ENCODE measurements at regions not wholly inside any gene's neighbourhood (a gene's known extent, or its start where the extent isn't known, plus 50 kb on each side); places are given as distances from the start of the nearest gene placed in this dataset.
"Not testable (repeated sequence)": the region's sequence is repeated elsewhere in the genome, so short reads cannot be mapped to it uniquely, and the experiment has no call there.

DNA sequence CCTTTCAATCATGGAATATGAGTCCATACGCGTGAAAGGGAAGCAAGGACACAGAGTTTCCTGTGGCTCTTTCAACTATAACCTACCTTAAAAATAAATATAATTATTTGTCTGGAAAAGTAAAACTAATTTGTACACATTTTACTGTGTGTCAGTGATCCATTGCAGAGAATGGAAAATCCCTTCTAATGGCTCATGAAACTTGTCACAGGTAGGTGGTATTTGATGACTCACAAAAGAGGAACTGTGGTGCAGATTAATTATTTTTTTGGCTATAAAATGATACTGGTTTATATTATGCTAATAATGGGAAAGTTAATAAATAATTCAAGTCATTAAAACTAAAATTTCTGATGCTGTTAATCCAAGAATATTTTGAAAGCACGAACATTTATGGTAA is 792.2 kb downstream of the METTL15 start:
- intact Hi-C loops (cut with DNase I; ENCODE audit: low total_unique reads) = no loop called here
- H3K9me3 ChIP-seq = no peaks in the 10 kb centered on the region
- no peaks in the 10 kb centered on the region for H3K36me3 ChIP-seq (ENCODE audit: low read depth, missing control alignments)
- DNase-seq = no peak
- H3K27ac ChIP-seq = no peak overlapping the region
- no peaks in the 10 kb centered on the region for H3K27me3 ChIP-seq
- no peaks in the 10 kb centered on the region for H3K4me1 ChIP-seq
- WGBS, 2 donors = 61 to 93% methylated on average over 3 of the region's 3 CpGs
- no peak overlapping the region for H3K4me3 ChIP-seq
- no peak for TF ChIP-seq POLR2A (IDR thresholded peaks at IDR 0.05)
- TF ChIP-seq, protein P1, sequence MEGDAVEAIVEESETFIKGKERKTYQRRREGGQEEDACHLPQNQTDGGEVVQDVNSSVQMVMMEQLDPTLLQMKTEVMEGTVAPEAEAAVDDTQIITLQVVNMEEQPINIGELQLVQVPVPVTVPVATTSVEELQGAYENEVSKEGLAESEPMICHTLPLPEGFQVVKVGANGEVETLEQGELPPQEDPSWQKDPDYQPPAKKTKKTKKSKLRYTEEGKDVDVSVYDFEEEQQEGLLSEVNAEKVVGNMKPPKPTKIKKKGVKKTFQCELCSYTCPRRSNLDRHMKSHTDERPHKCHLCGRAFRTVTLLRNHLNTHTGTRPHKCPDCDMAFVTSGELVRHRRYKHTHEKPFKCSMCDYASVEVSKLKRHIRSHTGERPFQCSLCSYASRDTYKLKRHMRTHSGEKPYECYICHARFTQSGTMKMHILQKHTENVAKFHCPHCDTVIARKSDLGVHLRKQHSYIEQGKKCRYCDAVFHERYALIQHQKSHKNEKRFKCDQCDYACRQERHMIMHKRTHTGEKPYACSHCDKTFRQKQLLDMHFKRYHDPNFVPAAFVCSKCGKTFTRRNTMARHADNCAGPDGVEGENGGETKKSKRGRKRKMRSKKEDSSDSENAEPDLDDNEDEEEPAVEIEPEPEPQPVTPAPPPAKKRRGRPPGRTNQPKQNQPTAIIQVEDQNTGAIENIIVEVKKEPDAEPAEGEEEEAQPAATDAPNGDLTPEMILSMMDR (IDR thresholded peaks at IDR 0.05) = no peak

GRCh38 chr11:28899706-28900105 is 791.5 kb downstream of the METTL15 start:
- Histone ChIP-seq H3K27me3 (no peaks in the 10 kb centered on the region), H3K27ac (no peak overlapping the region), H3K9me3 (no peaks in the 10 kb centered on the region), H3K4me1 (no peaks in the 10 kb centered on the region), H3K36me3 (ENCODE audit: low read depth, missing control alignments) (no peaks in the 10 kb centered on the region), H3K4me3 (no peak overlapping the region)
- TF ChIP-seq, protein P1 (IDR thresholded peaks at IDR 0.05) = no peak
- TF ChIP-seq POLR2A (IDR thresholded peaks at IDR 0.05) = no peak
- intact Hi-C loops (cut with DNase I; ENCODE audit: low total_unique reads) = no loop called here
- DNase-seq = no peak

DNA sequence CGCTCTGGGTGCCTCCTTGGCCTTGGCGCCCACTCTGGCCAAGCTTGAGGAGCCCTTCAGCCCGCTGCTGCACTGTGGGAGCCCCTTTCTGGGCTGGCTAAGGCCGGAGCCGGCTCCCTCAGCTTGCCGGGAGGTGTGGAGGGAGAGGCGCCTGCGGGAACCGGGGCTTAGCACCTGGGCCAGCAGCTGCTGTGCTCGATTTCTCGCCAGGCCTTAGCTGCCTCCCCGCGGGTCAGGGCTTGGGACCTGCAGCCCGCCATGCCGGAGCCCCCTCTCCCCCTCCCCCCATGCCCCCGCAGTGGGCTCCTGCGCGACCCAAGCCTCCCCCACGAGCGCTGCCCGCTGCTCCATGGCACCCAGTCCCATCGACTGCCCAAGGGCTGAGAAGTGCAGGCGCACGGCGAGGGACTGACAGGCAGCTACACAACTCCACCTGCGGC is 782.4 kb downstream of the METTL15 start:
- intact Hi-C loops (cut with DNase I; ENCODE audit: low total_unique reads); H3K4me1 ChIP-seq; H3K27ac ChIP-seq; H3K27me3 ChIP-seq; H3K9me3 ChIP-seq; H3K36me3 ChIP-seq (ENCODE audit: low read depth, missing control alignments): not testable (repeated sequence)
- WGBS, 2 donors = 63 to 83% methylated on average over 2 to 15 of the region's 26 CpGs
- DNase-seq = peak; percentile 14
- H3K4me3 ChIP-seq = peak overlapping the region in 1 of 2 donors; percentile 34

GRCh38 chr11:28887681-28888080 is 779.5 kb downstream of the METTL15 start:
- no peaks in the 10 kb centered on the region for H3K27me3 ChIP-seq
- no peak for DNase-seq
- H3K36me3 ChIP-seq (ENCODE audit: low read depth, missing control alignments) = no peaks in the 10 kb centered on the region
- intact Hi-C loops (cut with DNase I; ENCODE audit: low total_unique reads) = no loop called here
- TF ChIP-seq, protein P1 (IDR thresholded peaks at IDR 0.05) = no peak
- no peak for TF ChIP-seq POLR2A (IDR thresholded peaks at IDR 0.05)
- no peaks in the 10 kb centered on the region for H3K9me3 ChIP-seq
- WGBS, 2 donors = 22 to 53% methylated on average over 1 of the region's 1 CpG
- H3K4me1 ChIP-seq = no peaks in the 10 kb centered on the region
- no peak overlapping the region for H3K4me3 ChIP-seq
- no peak overlapping the region for H3K27ac ChIP-seq

GRCh38 chr11:28879869-28880268 is 771.7 kb downstream of the METTL15 start:
- H3K27ac ChIP-seq = no peak overlapping the region
- WGBS, 2 donors = 86 to 87% methylated on average over 2 of the region's 2 CpGs
- no peaks in the 10 kb centered on the region for H3K36me3 ChIP-seq (ENCODE audit: low read depth, missing control alignments)
- no peak overlapping the region for H3K4me3 ChIP-seq
- intact Hi-C loops (cut with DNase I; ENCODE audit: low total_unique reads) = no loop called here
- DNase-seq = no peak
- no peaks in the 10 kb centered on the region for H3K4me1 ChIP-seq
- TF ChIP-seq, protein P1 (IDR thresholded peaks at IDR 0.05) = no peak
- no peak for TF ChIP-seq POLR2A (IDR thresholded peaks at IDR 0.05)
- H3K9me3 ChIP-seq = no peaks in the 10 kb centered on the region
- no peaks in the 10 kb centered on the region for H3K27me3 ChIP-seq
